NOMO-1 (cell line): ENCODE measurements at regions not wholly inside any gene's neighbourhood (a gene's known extent, or its start where the extent isn't known, plus 50 kb on each side); places are given as distances from the start of the nearest gene placed in this dataset.
"Not testable (repeated sequence)": the region's sequence is repeated elsewhere in the genome, so short reads cannot be mapped to it uniquely, and the experiment has no call there.

Source experiments
- DNase-seq, 2 experiments: peaks; one replicate each; lab custom pipeline; 2025; ENCODE audit not compliant: unreplicated experiment in 2 of 2; lab: John Stamatoyannopoulos, UW

- no peak for DNase-seq
Measured at GRCh38 chr10:64881257-64881656, 1360.1 kb downstream of the REEP3 start.

DNA sequence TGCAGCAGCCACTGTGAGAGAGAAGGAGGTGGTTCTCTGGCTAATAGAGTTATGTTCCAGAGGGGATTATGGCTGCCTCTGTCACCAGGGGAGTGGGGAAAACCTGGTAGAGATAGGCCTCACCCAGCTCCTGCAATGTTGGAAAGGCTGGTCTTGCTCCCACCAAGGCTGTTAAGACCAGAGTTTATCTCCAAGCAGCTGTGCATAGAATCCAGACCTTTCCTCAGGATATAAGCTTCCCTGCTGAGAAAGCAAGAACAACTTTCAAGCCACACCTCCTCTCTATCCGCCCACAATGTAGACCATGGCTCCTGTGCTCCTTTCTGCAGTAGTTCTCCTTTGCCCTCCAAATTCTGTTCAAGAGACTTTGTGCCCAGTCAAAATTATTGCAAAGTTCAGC is 1375.4 kb downstream of the REEP3 start:
- no peak for DNase-seq

GRCh38 chr10:64906311-64906710 is 1385.1 kb downstream of the REEP3 start:
- DNase-seq, result not testable (repeated sequence)

DNA sequence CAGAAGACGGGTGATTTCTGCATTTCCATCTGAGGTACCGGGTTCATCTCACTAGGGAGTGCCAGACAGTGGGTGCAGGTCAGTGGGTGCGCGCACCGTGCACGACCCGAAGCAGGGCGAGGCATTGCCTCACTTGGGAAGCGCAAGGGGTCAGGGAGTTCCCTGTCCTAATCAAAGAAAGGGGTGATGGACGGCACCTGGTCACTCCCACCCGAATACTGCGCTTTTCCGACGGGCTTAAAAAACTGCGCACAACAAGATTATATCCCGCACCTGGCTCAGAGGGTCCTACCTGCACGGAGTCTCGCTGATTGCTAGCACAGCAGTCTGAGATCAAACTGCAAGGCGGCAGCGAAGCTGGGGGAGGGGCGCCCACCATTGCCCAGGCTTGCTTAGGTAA is 1403.1 kb downstream of the REEP3 start:
- DNase-seq, result not testable (repeated sequence)

DNA sequence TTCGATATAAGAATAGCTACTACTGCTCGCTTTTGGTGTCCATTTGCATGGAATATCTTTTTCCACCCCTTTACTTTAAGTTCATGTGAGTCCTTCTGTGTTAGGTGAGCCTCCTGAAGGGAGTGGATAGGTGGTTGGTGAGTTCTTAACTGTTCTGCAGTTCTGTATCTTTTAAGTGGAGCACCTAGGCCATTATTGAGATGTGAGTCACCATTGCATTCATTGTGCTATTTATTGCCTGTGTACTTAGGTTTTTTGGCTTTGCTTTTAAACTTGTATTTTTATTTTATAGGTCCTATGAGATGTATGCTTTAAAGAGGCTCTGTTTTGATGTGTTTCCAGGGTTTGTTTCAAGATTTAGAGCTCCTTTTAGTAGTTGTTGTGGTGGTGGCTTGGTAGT is 1430.8 kb downstream of the REEP3 start:
- no peak for DNase-seq

GRCh38 chr10:64956441-64956840 is 1435.2 kb downstream of the REEP3 start:
- DNase-seq, result no peak

DNA sequence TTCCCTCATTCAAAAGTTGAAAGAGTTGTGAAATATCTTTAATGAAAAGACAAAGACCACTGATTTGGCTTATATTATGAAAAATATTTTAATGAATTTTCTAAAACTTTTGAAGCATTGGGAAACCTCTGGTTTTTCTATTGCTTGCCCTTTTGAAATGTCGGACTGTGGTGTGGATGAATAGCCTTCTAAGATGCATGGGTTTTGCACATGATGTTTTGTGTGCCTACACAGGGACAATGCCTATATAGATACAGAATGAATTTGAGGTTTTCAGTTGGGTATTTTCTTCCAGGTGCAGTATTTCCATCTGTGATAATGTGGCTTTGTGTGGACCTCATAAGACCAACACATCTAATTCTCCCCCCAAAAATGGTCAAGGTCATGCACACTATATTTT is 1437.9 kb downstream of the REEP3 start:
- no peak for DNase-seq

DNA sequence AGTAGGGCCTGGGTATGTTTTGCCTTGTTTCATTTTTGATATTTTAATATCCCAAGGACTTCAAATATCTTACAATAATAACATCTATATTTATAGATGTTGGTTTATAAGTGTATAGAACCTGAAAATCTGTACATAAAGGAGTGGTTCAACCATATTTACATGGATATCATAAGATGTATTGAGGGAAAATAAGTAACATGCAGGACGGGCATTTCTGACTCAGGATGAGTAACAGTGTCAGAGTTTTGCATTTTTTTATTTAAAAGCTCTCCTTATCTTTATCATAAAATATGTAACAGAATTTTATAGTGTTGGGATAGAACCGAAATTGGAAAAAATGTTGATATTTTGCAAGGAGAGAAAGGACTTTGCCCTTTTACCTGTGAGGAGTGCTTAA is 1438.7 kb downstream of the REEP3 start:
- DNase-seq, result no peak

DNA sequence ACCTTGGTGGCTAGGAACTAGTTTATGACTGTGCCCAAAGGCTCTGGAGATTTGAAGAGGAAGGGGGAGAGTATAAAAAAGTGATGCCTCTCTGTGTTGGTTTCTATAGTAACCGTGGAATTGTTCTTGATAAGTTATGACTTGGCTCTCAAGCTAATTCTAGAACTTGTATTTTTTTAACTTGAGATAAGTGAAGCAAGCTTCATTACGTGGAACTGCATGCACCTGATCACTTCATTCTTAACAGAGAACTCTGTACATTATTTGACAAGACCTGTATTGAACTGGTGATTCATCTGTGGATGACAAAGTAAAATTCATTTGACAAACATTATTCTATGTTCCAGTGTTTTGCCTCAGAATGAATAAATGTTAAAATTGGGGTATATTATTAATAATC is 1452.2 kb downstream of the REEP3 start:
- no peak for DNase-seq

- no peak for DNase-seq
Measured at GRCh38 chr10:64976150-64976549, 1454.9 kb downstream of the REEP3 start.

GRCh38 chr10:64977915-64978314 is 1456.7 kb downstream of the REEP3 start:
- no peak for DNase-seq

DNA sequence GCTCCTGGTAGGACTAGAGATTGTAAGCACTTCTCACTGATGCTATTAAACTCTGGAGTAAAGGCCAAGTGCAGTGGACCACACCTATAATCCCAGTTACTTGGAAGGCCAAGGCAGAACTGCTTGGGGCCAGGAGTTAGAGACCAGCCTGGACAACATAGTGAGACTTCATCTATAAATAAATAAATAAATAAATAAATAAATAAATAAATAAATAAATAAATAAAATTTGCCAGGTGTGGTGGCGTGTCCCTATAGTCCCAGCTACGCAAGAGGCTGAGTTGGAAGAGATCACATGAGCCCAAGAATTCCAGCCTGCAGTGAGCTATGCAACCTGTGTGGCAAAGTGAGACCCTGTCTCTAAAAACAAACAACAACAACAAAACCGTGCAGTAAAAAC is 1475.7 kb downstream of the REEP3 start:
- no peak for DNase-seq

DNA sequence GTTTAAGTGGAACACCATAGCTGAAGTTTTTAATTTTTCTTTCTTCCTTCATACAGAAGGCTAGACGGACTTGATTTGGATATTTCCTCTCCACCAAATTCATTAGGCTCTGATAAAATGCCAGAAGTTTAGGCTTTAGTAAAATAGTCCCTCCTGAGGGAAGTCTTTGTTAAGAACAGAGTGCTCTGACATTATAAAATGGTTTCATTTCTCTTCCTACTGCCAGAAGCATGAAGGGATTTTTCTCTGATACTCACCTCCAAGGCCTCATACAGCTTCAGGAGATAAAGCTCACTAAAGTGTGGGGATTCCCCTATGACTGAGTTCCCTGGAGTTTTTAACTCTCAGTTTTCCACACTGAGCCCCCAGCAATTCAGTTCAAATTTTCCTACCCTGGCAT is 1489.6 kb downstream of the REEP3 start:
- no peak for DNase-seq

- DNase-seq, result no peak
Measured at GRCh38 chr10:65017523-65017922, 1496.3 kb downstream of the REEP3 start.

DNA sequence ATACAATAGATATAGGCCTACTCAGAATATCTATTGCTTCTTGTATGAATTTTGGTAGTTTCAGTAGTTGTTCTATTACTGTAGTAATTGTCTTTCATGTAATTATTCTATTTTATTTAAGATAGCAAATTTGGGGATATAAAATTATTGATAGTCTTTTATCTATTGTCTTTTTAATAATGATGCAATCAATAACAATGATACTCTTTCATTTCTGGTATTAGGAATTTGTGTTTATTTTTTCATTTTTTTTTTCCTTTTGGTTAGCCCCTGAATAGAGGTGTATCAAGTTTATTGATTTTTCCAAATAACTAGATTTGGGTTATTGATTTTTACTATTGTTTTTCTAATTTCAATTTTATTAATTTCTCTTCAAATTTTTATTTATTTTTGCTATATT is 1503.7 kb downstream of the REEP3 start:
- DNase-seq, result no peak

DNA sequence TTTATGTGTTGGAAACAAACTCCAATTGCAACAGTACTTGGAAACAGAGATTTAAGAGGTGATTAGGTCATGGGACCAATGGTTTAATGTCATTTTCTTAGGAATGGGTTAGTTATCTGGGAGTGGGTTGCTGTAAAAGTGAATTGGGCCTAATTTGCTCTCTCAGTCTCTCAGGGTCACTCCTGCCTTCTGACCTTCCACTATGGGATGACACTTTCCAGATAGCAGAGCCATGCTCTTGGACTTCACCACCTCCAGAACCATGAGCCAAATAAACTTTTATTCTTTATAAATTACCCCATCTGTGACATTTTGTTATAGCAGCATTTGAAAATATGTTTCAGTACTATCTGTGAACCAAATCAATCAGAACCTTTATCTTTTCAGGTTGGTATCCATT is 1509.1 kb downstream of the REEP3 start:
- DNase-seq, result no peak

DNA sequence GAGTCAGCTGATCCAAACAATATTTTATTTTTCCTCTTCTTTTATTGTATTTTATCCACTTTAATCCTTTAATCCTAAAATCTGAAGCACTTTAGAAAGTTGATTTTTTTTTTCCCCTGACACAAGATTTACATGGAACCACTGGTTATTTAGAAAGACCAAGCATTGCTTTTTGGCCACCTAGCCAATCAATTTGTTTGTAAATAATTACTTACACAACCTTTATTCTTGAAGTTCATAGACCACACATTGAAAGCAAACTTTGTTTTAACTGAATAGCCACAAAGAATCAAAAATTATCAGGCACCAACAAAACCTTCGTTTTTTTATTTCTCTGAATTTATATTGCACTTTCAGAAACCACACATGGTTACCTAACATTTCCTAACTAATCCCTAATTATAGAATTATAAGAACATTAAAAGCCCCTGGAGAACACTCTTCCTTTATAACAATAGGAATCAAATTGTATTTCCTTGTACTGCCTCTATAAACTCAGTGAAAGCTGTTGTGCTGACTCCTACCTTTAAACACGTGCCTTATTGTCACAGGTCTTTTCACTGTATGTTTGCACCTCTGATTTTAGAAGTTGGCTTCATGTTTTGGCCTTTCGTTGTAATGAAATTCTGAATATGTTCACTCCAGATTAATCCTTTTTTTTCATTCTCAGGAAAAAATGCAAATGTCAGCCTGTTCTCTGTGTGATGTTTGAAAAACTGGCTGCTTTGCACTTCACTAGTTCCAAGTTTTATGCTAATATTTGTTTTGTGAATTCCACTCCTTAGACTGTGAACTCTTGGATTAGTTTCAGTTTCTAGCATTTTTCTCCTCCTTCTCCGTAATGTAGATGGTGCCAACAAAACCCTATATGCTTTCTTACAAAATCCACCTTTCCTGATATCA is 1511.9 kb downstream of the REEP3 start:
- DNase-seq, result no peak

DNA sequence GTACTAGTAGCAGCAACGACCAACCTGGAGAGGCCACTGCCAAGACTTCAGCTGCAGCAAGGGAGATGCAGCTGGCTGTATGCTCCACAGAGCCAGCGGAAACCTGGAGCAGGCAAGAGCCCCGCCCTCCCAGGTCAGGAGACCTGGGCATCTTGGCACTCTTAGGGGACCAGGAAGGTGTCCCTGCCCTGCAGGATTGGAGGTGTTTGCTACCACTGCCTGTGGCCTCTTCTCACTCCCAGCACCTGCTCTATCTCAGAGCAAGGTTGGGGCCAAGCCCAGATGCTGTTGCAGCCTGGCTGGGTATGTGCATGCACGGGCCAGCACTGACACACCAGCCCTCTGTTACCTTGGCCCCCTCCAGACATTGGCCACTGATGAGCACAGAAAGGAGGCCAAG is 1512.8 kb downstream of the REEP3 start:
- DNase-seq, result no peak

GRCh38 chr10:65040796-65041195 is 1519.6 kb downstream of the REEP3 start:
- DNase-seq, result no peak

DNA sequence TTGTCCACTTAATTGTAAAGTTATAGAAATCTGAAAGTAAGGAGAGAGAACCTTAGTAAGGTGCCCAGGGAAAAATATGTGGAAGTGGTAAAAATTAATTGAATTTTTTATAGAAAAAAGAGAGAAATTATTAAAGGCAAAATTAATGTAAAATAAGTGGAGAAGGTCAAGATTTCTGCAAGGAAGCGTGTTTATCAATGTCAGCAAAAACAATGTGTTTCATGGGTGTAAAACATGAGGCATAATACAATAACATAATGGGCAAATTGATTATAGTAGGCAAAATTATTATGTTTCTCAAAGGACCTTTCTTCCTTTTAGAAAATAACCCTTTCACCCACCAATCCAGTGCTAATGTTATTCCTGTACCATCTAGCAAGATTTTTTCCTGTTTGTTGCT is 1520.1 kb downstream of the REEP3 start:
- DNase-seq, result no peak

DNA sequence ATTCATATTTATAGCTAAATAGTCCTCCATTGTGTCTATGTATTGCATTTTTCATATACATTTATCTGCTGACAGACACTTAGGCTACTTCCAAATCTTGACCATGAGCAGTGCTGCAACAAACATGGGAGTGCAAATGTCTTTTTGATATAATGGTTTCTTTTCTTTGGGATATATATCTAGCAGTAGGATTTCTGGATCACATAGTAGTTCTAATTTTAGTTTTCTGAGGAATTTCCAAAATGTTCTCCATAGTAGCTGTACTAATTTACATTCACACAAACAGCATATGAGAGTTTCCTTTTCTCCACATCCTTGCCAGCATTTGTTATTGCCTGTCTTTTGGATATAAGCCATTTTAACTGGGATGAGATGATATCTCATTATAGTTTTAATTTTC is 1521.3 kb downstream of the REEP3 start:
- DNase-seq, result no peak

DNA sequence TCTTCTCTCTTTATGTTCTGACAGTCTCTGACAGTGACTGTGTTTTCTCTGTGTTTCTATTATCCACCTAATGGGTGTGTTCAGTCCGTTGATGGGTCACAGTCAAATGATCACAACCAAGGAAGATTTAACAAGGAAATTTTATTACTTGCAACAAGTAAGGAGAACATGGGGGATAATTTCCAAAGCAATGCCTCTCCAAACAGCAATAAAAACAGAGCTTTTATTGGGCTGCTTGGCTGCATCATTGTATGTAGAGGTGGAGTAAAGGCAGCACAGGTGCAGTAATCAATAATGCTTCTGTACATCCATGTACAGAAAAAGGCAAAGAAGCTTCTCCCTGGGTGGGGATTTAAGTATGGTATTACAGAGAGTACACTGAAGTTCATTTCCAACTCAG is 1525.6 kb downstream of the REEP3 start:
- DNase-seq, result no peak

DNA sequence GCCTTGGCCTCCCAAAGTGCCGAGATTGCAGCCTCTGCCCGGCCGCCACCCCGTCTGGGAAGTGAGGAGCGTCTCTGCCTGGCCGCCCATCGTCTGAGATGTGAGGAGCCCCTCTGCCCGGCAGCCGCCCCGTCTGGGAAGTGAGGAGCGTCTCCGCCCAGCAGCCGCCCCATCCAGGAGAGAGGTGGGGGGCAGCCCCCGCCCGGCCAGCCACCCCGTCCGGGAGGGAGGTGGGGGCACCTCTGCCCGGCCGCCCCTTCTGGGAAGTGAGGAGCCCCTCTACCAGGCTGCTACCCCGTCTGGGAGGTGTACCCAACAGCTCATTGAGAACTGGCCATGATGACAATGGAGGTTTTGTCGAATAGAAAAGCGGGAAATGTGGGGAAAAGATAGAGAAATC is 1530.9 kb downstream of the REEP3 start:
- DNase-seq, result not testable (repeated sequence)
